Stomach (tissue), 8 donors: ENCODE measurements at regions not wholly inside any gene's neighbourhood (a gene's known extent, or its start where the extent isn't known, plus 50 kb on each side); places are given as distances from the start of the nearest gene placed in this dataset.

Experiments
- DNase-seq, 2 donors: peaks; one replicate each; pipeline versions ENCODE4 v3.0.0 to v3.0.0-alpha.2; 2013 to 2019
- H3K27ac ChIP-seq, 5 donors: fragments of 200-600 bp in 4 of 5; sonication (generic) in 4 of 5; one replicate each; pipeline ENCODE4 v1.5.1; 2013 to 2019; ENCODE audit warnings: mild to moderate bottlenecking in 1 of 5, moderate library complexity in 1 of 5
- H3K27me3 ChIP-seq, 3 donors: fragments of 200-600 bp; sonication (generic); one replicate each; pipeline ENCODE4 v1.5.1; 2017 to 2019; ENCODE audit warnings: mixed run types in 1 of 3
- H3K36me3 ChIP-seq, 4 donors: fragments of 200-600 bp; sonication (generic); 1 replicate in 3 of 4; 2 replicates in 1 of 4; pipeline ENCODE4 v1.5.1; 2016 to 2019
- H3K4me1 ChIP-seq, 4 donors: fragments of 200-600 bp; sonication (generic); one replicate each; pipeline ENCODE4 v1.5.1; 2016 to 2019
- H3K4me3 ChIP-seq, 4 donors: fragments of 200-600 bp; sonication (generic) in 3 of 4; one replicate each; pipeline ENCODE4 v1.5.1; 2016 to 2019; ENCODE audit warnings: mild to moderate bottlenecking in 1 of 4
- H3K9me3 ChIP-seq, 4 donors: fragments of 200-600 bp; sonication (generic); one replicate each; pipeline ENCODE4 v1.5.1; 2016 to 2019
- EP300 ChIP-seq: sonication (generic); formaldehyde crosslinking; IDR thresholded peaks from one replicate; pipeline ENCODE4 v1.6.1; 2017; ENCODE audit warnings: antibody characterized with exemption
- POLR2A ChIP-seq, 4 donors: fragments of 450-650 bp; IDR thresholded peaks; one replicate each; pipeline ENCODE4 v1.6.1; 2016; ENCODE audit warnings: antibody characterized with exemption in 4 of 4, control low read depth in 2 of 4, mild to moderate bottlenecking in 1 of 4, moderate library complexity in 1 of 4
- POLR2AphosphoS5 ChIP-seq, 3 donors: sonication (generic); formaldehyde crosslinking; IDR thresholded peaks; one replicate each; pipeline ENCODE4 v1.6.1; 2016; ENCODE audit warnings: antibody characterized with exemption in 3 of 3
- WGBS, 5 donors: extraction: QIAGEN DNeasy Blood & Tissue Kit in 3 of 5; methylation state at CpG; one replicate each; pipeline versions ENCODE4 v1.1.5 to v1.1.7; 2013 to 2018; 5-methylcytosine and 5-hydroxymethylcytosine counted together
- intact Hi-C: fragments of 100-400 bp; cut with DNase I; formaldehyde crosslinking; loops from one replicate; pipeline ENCODE4 v1.15.1; 2023; ENCODE audit warnings: low total_unique reads
- TF ChIP-seq, protein P1 (sequence below), 7 experiments: fragments of 450-650 bp in 4 of 7; fragments of 200-600 bp in 3 of 7; sonication (generic) in 3 of 7; IDR thresholded peaks; one replicate each; pipeline ENCODE4 v1.5.1; 2016 to 2019; ENCODE audit warnings: antibody characterized with exemption in 7 of 7, control low read depth in 2 of 7, mild to moderate bottlenecking in 1 of 7
- donor health status: healthy with polysubstance abuse.
- donor health status: Bipolar disorder and iron deficiency.
- donor health status: healthy.

DNA sequence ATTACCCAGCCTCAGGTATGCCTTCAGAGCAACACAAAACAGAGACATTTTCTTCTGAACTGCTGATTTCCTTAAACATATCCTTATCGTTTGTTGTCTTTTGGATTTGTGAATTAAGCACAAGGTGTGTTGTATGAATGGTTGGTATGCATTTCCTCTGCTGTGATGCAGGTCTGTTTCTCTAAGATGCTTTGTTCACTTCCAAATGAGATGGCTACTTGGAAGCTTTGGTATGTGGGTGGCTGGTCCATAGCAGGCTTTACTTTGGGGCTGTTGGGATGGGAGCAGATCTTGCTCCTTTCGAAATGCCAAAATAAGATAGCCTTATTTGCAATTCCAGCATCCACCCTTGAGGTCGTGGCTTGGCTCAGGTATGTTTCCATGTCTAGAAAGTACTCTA, 257.2 kb downstream of the INSIG2 start:
- no peak for DNase-seq

DNA sequence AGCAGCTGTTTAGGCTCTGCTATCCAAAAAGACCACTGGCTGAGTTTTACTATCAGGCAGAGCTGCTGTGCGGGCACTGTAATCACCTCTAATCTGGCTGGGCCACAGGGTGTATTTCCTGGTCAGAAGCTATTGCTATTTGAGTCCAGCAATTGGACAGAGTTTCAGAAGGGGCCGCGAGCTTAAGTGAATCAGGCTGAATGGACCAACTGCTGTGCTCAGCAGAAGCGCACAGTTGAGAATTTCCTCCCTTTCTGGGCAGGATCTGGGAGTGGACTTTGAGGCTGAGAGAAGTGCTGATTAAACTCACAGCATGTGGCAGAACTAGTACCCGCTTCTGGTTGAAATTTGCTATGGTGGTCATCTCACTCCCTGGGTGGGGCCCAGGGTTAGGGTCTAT, 251.8 kb downstream of the INSIG2 start:
- Histone ChIP-seq H3K27me3 (peaks cover 0 to 2% (median 0%) of the 10 kb centered on the region in 3 donors), H3K27ac (no peak overlapping the region), H3K4me3 (no peak overlapping the region), H3K4me1 (no peaks in the 10 kb centered on the region), H3K9me3 (peaks cover 2 to 22% (median 15%) of the 10 kb centered on the region in 4 donors), H3K36me3 (no peaks in the 10 kb centered on the region)
- intact Hi-C loops = no loop called here
- 75 to 87% (median 79%) methylated on average over 5 of the region's 5 CpGs for WGBS, 5 donors
- TF ChIP-seq POLR2AphosphoS5 (IDR thresholded peaks at IDR 0.05) (no peak), EP300 (no peak), POLR2A (IDR thresholded peaks at IDR 0.05) (no peak)
- TF ChIP-seq, protein P1, sequence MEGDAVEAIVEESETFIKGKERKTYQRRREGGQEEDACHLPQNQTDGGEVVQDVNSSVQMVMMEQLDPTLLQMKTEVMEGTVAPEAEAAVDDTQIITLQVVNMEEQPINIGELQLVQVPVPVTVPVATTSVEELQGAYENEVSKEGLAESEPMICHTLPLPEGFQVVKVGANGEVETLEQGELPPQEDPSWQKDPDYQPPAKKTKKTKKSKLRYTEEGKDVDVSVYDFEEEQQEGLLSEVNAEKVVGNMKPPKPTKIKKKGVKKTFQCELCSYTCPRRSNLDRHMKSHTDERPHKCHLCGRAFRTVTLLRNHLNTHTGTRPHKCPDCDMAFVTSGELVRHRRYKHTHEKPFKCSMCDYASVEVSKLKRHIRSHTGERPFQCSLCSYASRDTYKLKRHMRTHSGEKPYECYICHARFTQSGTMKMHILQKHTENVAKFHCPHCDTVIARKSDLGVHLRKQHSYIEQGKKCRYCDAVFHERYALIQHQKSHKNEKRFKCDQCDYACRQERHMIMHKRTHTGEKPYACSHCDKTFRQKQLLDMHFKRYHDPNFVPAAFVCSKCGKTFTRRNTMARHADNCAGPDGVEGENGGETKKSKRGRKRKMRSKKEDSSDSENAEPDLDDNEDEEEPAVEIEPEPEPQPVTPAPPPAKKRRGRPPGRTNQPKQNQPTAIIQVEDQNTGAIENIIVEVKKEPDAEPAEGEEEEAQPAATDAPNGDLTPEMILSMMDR (IDR thresholded peaks at IDR 0.05) = no peak
- DNase-seq = no peak

More for the DNA sequence above, 257.2 kb downstream of the INSIG2 start:
- Histone ChIP-seq H3K9me3 (peaks cover 0 to 5% (median 3%) of the 10 kb centered on the region in 4 donors), H3K36me3 (no peaks in the 10 kb centered on the region), H3K4me3 (no peak overlapping the region), H3K27me3 (peaks cover 0 to 5% (median 0%) of the 10 kb centered on the region in 3 donors), H3K4me1 (no peaks in the 10 kb centered on the region), H3K27ac (no peak overlapping the region)
- intact Hi-C loops = no loop called here
- WGBS, 5 donors = 58 to 68% (median 65%) methylated on average over 3 of the region's 3 CpGs
- TF ChIP-seq POLR2AphosphoS5 (IDR thresholded peaks at IDR 0.05) (no peak), POLR2A (IDR thresholded peaks at IDR 0.05) (no peak), EP300 (no peak)
- TF ChIP-seq, protein P1 (IDR thresholded peaks at IDR 0.05) = no peak

DNA sequence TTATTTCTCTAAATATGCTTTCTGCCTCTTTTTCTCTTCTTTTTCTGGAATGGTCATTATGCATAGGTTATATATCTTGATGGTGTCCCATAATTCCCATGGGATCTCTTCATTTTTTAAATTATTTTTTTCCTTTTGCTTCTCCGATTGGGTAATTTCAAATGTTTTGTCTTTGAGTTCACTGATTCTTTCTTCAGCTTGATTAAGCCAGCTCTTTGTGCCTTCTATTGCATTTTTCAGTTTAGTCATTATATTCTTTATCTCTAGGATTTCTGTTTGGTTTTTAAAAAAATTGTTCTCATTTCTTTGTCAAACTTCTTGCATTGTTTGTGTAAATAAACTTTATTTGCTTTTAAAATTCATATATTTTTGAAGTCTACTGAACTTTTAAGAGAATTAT, 251.1 kb downstream of the INSIG2 start:
- Histone ChIP-seq H3K9me3 (peaks cover 2 to 22% (median 15%) of the 10 kb centered on the region in 4 donors), H3K36me3 (no peaks in the 10 kb centered on the region), H3K4me3 (no peak overlapping the region), H3K27me3 (no peaks in the 10 kb centered on the region), H3K27ac (no peak overlapping the region), H3K4me1 (no peaks in the 10 kb centered on the region)
- DNase-seq = no peak
- 93 to 100% (median 100%) methylated on average over 1 of the region's 1 CpG for WGBS, 5 donors
- TF ChIP-seq, protein P1 (IDR thresholded peaks at IDR 0.05) = no peak
- TF ChIP-seq POLR2A (IDR thresholded peaks at IDR 0.05) (no peak), EP300 (no peak), POLR2AphosphoS5 (IDR thresholded peaks at IDR 0.05) (no peak)
- intact Hi-C loops = no loop called here

DNA sequence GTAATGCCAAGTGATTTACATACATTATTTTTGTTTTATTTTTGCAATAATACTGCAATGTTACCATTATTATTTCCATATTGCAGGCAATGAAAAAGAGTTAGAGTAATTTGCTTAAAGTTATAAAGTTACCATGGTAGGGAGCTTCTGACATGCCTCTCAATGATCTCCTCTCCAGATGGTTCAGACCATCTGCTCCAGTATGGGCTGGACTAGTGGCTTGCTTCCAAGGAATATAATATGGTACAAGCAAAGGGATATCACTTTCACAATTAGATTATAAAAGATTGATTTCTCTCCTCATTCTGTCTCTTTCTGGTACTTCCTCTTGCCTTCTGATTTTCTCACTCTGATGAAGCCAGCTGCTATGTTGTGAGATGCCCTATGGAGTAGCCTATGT, 245.4 kb downstream of the INSIG2 start:
- no peak overlapping the region for H3K27ac ChIP-seq
- H3K36me3 ChIP-seq = no peaks in the 10 kb centered on the region
- H3K4me1 ChIP-seq = no peaks in the 10 kb centered on the region
- intact Hi-C loops = no loop called here
- H3K9me3 ChIP-seq = peaks cover 0 to 6% (median 0%) of the 10 kb centered on the region in 4 donors
- DNase-seq = no peak
- no peak overlapping the region for H3K4me3 ChIP-seq
- TF ChIP-seq POLR2A (IDR thresholded peaks at IDR 0.05) (no peak), EP300 (no peak), POLR2AphosphoS5 (IDR thresholded peaks at IDR 0.05) (no peak)
- TF ChIP-seq, protein P1 (IDR thresholded peaks at IDR 0.05) = no peak
- peaks cover 0 to 7% (median 0%) of the 10 kb centered on the region in 3 donors for H3K27me3 ChIP-seq
